ENCODE measurements at regions not wholly inside any gene's neighbourhood (a gene's known extent, or its start where the extent isn't known, plus 50 kb on each side); places are given as distances from the start of the nearest gene placed in this dataset.

DNA sequence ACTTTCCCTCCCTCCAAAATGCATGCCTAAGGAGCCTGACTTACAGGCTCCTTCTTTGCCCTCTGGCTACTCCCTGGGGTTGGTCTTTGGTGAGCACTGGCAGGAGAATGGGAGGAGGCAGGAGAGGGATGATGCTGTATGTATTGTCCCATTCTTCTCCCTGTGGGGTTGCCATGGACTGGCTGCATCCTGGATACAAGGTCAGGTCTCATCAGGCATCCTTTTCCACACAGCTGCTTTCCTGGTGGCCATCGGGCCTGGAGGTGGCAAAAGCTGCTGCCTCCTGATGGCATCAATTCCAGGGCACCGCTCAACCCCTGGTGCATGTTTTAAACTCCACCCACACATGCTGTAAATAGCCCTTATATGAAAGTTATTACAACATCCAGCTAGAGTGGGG is 257.2 kb downstream of the ETS1 start:
- no peak for DNase-seq (ENCODE audit: low read depth in 2 of 3, low spot score in 1 of 3)

- no peak for DNase-seq (ENCODE audit: low read depth in 2 of 3, low spot score in 1 of 3)
Observed at GRCh38 chr11:128328955-128329551, 258.3 kb downstream of the ETS1 start.

DNA sequence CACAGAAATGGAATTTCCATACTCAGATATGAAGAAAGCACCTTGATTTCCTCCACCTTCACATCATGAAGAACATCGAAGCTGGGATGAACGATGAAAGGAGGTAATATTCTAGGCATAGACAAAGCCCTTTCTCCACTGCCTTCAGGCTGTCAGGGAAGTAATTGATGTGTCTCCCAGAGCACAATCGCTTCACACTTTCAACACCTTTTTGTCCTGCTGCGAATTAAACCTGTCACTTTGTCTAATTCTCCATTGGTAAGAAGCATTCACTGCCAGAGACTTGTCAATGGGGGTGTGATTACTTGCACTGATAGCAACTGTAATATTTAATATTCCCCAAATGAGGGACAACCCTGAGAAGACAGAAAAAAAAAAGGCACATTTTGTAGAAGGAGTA is 260.1 kb downstream of the ETS1 start:
- DNase-seq (ENCODE audit: low read depth in 2 of 3, low spot score in 1 of 3) = no peak

DNA sequence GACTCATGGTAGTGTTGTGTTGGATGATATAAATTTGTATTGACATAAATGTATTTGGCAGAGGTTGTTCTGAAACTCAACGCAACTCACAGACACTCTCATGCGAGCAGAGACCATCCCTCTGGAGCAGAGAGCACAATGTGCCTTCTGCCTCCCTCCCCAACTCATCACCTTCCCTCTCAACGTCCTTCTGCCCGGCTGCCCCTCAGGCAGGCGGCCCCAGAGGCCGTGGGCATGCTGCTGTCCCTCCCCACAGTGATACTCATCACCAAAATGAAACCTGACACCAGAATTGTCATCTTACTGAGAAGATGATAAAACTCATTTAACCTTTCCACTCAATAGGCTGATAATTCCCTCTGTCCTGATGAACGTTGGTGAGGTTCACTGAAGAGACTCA is 260.6 kb downstream of the ETS1 start:
- DNase-seq (ENCODE audit: low read depth in 2 of 3, low spot score in 1 of 3) = no peak

DNA sequence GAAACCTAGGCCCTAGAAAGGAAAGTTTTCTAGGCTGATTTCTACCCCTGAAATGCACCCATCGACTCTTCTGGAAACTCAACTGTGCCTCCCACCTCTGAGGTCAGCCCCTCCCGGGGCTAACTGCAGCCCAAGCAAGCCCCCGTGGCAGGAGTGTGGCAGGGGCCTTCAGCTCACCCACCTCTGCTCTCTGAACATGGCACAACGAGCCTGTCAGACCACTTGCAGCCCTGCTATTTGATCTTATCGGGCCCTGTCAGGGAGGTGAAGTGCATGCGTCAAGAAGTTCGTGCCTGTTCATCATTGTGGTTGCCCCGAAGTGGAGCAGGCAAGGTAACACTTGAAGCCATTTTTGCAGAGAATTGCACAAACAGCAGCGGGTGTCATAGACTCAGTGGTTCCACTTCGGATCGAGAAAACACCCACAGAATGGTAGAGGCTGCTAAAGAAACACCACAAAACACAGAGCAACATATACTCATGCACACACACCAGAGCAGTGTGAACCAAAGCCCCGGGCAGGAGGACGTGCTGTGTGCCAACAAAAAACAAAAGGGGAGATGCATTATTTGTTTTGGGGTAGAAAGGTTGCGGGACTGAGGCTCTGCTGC is 262.7 kb downstream of the ETS1 start:
- DNase-seq (ENCODE audit: low read depth in 2 of 3, low spot score in 1 of 3) = peak; percentile 61 to 78 (median 74)

DNA sequence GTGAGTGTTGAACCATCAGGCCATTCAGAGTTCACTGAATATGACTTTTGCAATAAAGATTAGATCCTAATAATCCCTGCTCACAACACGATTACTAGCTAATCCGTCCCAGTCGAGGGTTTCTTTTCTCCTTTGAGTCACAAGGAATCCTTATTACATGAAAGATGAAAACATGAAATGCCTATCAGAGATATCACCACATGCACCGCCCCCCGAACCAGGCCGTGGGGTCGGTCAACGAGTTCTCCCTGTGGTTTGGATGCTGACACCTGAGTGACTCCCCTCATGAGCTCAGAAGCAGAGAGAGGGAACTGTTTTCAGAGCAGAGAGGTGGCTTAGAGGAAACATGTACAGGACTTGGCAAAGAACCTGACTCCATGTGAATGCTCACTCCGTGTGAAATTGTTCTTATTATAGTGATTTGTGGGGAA is 263.3 kb downstream of the ETS1 start:
- peak in 1 of 3 donors; percentile 50 for DNase-seq (ENCODE audit: low read depth in 2 of 3, low spot score in 1 of 3)

GRCh38 chr11:128323381-128323780 is 264.0 kb downstream of the ETS1 start:
- no peak for DNase-seq (ENCODE audit: low read depth in 2 of 3, low spot score in 1 of 3)

DNA sequence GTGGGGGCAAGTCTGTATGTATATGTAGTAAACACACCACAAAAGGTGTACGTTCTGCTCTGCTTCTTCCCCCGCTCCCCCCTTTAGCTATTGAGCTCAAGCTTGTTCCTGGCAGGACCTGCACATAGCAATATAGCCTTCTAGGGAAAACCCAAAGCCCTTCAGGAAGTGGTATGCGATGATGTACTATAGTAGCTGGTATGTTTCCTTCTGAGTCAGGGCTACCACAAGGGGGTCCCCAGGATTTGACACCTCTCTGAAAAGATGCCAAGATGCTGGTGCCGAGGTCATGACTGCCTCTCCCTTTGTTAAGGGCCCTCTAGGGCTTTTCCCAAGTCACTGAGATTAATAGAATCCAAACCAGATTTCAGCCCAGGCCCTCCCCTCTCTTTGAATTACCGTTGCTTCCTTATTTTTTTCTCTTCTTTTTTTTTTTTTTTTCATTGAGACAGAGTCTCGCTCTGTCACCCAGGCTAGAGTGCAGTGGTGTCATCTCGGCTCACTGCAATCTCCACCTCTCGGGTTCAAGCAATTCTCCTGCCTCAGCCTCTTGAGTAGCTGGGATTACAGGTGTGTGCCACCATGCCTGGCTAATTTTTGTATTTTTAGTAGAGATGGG is 268.4 kb downstream of the ETS1 start:
- peak; percentile 73 to 75 (median 74) for DNase-seq (ENCODE audit: low read depth in 2 of 3, low spot score in 1 of 3)

- DNase-seq (ENCODE audit: low read depth in 2 of 3, low spot score in 1 of 3) = no peak
Observed at GRCh38 chr11:128316541-128317227, 270.7 kb downstream of the ETS1 start.

DNA sequence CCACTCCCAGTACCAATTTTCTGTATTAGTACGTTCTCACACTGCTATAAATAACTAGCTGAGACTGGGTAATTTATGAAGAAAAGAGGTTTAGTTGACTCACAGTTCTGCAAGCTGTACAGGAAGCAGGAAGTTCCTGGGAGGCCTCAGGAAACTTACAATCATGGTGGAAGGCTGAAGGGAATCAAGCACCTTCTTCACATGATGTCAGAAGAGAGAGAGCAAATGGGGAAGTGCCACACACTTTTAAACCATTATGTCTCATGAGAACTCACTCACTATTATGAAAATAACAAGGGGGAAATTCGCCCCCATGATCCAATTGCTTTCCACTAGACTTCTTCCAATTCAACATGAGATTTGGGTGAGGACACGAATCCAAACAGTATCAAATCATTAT is 271.4 kb downstream of the ETS1 start:
- DNase-seq (ENCODE audit: low read depth in 2 of 3, low spot score in 1 of 3) = no peak

- no peak for DNase-seq (ENCODE audit: low read depth in 2 of 3, low spot score in 1 of 3)
Observed at GRCh38 chr11:128313931-128314330, 273.4 kb downstream of the ETS1 start.

GRCh38 chr11:128311742-128312719 is 275.3 kb downstream of the ETS1 start:
- no peak for DNase-seq (ENCODE audit: low read depth in 2 of 3, low spot score in 1 of 3)

DNA sequence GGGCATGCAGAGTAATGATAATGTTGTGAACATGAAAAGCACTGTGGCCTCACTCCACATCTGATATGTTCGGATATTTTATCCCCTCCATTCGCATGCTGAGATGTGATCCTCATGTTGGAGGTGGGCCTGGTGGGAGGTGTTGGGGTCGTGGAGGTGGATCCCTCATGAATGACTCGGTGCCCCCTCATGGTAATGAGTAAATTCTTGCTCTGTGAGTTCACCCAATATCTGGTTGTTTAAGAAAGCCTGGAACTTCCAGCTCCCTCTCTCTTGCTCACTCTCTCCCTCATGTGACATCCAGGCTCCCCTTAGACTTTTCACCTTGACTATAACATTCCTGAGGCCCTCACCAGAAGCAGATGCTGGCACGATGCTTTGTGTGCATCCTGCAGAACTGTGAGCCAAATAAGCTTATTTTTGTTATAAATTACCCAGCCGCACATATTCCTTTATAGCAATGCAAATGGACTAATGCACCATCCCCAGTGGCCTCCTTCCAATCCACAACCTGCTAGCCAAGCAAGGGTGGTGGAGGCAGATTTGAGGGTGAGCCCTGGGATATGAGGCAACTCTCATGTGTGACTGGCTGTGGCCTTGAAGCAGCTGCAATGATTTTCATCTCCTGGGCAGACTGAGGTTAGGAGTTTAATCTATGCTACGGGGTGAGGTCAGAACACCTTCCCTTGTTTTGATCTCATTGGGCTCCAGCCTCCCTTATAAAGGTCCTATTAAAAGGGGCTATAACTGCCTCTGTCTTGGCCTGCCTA is 276.5 kb downstream of the ETS1 start:
- DNase-seq (ENCODE audit: low read depth in 2 of 3, low spot score in 1 of 3) = no peak

DNA sequence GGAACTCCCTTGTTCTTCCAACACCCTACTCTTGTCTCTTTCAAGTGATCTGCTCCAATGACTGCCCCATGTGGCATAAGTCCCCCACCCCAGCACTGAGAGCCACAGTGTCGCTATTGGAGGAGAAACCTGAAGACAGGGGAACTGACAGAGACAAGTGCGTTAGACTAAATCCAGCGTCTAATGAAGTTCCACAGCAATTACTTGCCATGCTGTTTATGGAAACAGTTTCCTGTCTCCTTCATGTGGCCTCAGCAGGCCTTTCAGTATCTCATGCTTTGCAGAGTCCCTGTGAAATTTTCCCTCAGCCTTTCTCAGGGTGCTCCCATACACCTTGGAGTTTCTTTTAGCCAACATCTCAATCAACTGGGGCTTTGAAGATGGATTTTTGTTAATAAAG is 277.4 kb downstream of the ETS1 start:
- DNase-seq (ENCODE audit: low read depth in 2 of 3, low spot score in 1 of 3) = no peak

DNA sequence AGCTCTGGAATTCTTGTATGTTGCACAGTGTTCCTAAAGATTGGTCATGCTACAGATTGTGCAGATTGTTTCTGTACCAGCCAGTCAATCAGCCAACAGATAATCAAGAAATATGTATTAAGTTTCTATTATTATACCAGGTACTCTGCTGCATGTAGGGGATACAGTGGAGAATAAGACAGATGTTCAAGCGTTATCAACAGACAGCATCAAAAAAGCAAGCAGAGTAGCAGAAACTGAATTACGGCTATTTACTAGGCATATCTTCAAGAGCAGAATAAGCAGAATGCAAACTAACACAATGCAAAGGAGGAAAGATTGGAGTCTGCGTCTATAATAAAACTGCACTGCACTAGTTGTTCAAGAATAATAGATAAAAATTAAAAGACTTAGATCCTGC is 278.6 kb downstream of the ETS1 start:
- DNase-seq (ENCODE audit: low read depth in 2 of 3, low spot score in 1 of 3) = no peak

GRCh38 chr11:128305588-128305987 is 281.8 kb downstream of the ETS1 start:
- no peak for DNase-seq (ENCODE audit: low read depth in 2 of 3, low spot score in 1 of 3)

GRCh38 chr11:128304666-128305485 is 282.5 kb downstream of the ETS1 start:
- DNase-seq (ENCODE audit: low read depth in 2 of 3, low spot score in 1 of 3) = no peak

DNA sequence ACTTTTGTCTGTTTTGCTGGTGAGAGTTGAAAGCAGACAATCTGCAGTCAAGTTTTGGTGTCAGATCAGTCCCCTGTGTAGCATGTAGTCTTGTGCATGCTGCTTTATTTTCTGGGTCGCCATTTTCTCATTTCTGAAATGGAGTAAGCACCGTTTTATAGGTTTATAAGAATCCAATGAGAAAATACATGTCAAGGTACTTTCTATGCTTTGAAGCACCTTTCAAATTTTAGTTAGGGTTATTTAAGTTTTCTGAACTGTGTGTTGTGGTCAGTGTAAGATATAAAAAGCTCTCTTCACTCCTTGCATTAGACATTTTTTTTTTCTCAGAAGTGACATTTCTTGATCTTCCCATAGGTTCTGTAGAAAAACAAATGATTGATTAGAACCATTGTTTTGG is 283.2 kb downstream of the ETS1 start:
- no peak for DNase-seq (ENCODE audit: low read depth in 2 of 3, low spot score in 1 of 3)

- no peak for DNase-seq (ENCODE audit: low read depth in 2 of 3, low spot score in 1 of 3)
Observed at GRCh38 chr11:128303383-128303782, 284.0 kb downstream of the ETS1 start.
